ENCODE measurements at regions not wholly inside any gene's neighbourhood (a gene's known extent, or its start where the extent isn't known, plus 50 kb on each side); places are given as distances from the start of the nearest gene placed in this dataset.

- H3K9me3 Mint-ChIP-seq = peaks cover 30 to 37% of the 10 kb centered on the region in 2 experiments
- Histone ChIP-seq H3K14ac (ENCODE audit: insufficient read depth, low read length) (no peak overlapping the region), H2BK12ac (ENCODE audit: insufficient read length, low read depth, low read length) (no peak overlapping the region)
Observed at GRCh38 chr20:12404941-12405340, 487.2 kb downstream of the BTBD3 start.

More at GRCh38 chr20:12404941-12405340, 487.2 kb downstream of the BTBD3 start:
- no peak overlapping the region for H3K4ac ChIP-seq (ENCODE audit: low read depth, low read length)
- H3K79me2 ChIP-seq (ENCODE audit: insufficient read depth, low read length) = no peaks in the 10 kb centered on the region
- DNase-seq = no peak
- no peak overlapping the region for H2BK5ac ChIP-seq (ENCODE audit: insufficient read length, low read length)
- no peaks in the 10 kb centered on the region for H3K4me1 ChIP-seq (ENCODE audit: insufficient read depth, low read length)
- no peak overlapping the region for H2BK120ac ChIP-seq (ENCODE audit: low read depth, low read length, poor library complexity, severe bottlenecking)
- no peak overlapping the region for H3K9ac ChIP-seq (ENCODE audit: extremely low read depth, insufficient read length, low read length)
- Mint-ChIP-seq H3K4me3 (no peak overlapping the region), H3K27ac (no peak overlapping the region), H3K27me3 (ENCODE audit: low read depth) (no peaks in the 10 kb centered on the region; the same call in none of the 2 replicates), H3K4me1 (no peaks in the 10 kb centered on the region), H3K36me3 (ENCODE audit: insufficient read depth in 1 of 3, low read depth in 3 of 3) (peaks cover 7 to 19% (median 18%) of the 10 kb centered on the region in 3 experiments)
- no peaks in the 10 kb centered on the region for H3K27me3 ChIP-seq (ENCODE audit: insufficient read depth, low read length)
- no peak overlapping the region for H4K8ac ChIP-seq (replicated peaks; ENCODE audit: insufficient read length, low read depth, low read length)
- no peak overlapping the region for H2AK5ac ChIP-seq (ENCODE audit: insufficient read length, low read length)
- H4K20me1 ChIP-seq (ENCODE audit: control insufficient read depth, insufficient read depth, insufficient read length) = no peaks in the 10 kb centered on the region
- H4K5ac ChIP-seq (ENCODE audit: insufficient read length, low read depth, low read length) = no peak overlapping the region
- no peak for TF ChIP-seq CTCF (conservative IDR thresholded peaks at IDR 0.05)
- no peak overlapping the region for H2BK20ac ChIP-seq (ENCODE audit: low read depth, low read length, poor library complexity, severe bottlenecking)
- H3K9me3 ChIP-seq (ENCODE audit: control insufficient read depth, low read depth, low read length) = peaks cover 6% of the 10 kb centered on the region
- no peak overlapping the region for H3K4me2 ChIP-seq (ENCODE audit: insufficient read depth, insufficient read length, low read length)
- H2BK15ac ChIP-seq (ENCODE audit: low read depth, low read length) = no peak overlapping the region
- H3K23ac ChIP-seq (ENCODE audit: insufficient read length, low read depth, low read length) = no peak overlapping the region
- H3K79me1 ChIP-seq (ENCODE audit: insufficient read depth, low read depth, low read length, poor library complexity, severe bottlenecking) = no peaks in the 10 kb centered on the region
- H4K91ac ChIP-seq (ENCODE audit: insufficient read length, low read depth, low read length) = no peak overlapping the region
- H3K56ac ChIP-seq (ENCODE audit: insufficient read length, low read depth, low read length) = no peak overlapping the region
- H3K18ac ChIP-seq (ENCODE audit: insufficient read length, low read depth, low read length) = no peak overlapping the region
- H3K27ac ChIP-seq (ENCODE audit: insufficient read length, low read depth, low read length) = no peak overlapping the region
- H3K23me2 ChIP-seq (ENCODE audit: insufficient read length, low read depth, low read length, poor library complexity, severe bottlenecking) = no peaks in the 10 kb centered on the region
- H3T11ph ChIP-seq (ENCODE audit: low read length) = no peak overlapping the region
- no peak overlapping the region for H2AFZ ChIP-seq (ENCODE audit: low read length)
